GM21619 (cell line): ENCODE measurements at regions not wholly inside any gene's neighbourhood (a gene's known extent, or its start where the extent isn't known, plus 50 kb on each side); places are given as distances from the start of the nearest gene placed in this dataset.

Experiments used
- ATAC-seq: cut with Tn5 transposase; IDR thresholded peaks from one replicate; pipeline ENCODE4 v1.9.1; 2021; ENCODE audit not compliant: unreplicated experiment

- no peak for ATAC-seq
Measured at GRCh38 chr10:112871021-112871420, 79.0 kb upstream of the TCF7L2 start.

- ATAC-seq, result no peak
Measured at GRCh38 chr10:112872728-112873127, 77.3 kb upstream of the TCF7L2 start.

GRCh38 chr10:112873541-112873940, 76.5 kb upstream of the TCF7L2 start:
- ATAC-seq, result no peak

- ATAC-seq, result no peak
Measured at GRCh38 chr10:112874982-112875381, 75.1 kb upstream of the TCF7L2 start.

- peak; percentile 57 for ATAC-seq
Measured at GRCh38 chr10:112875476-112876267, 74.4 kb upstream of the TCF7L2 start.

GRCh38 chr10:112880633-112881530, 69.2 kb upstream of the TCF7L2 start:
- ATAC-seq, result no peak

- no peak for ATAC-seq
Measured at GRCh38 chr10:112883360-112884178, 66.5 kb upstream of the TCF7L2 start.

- no peak for ATAC-seq
Measured at GRCh38 chr10:112884179-112884504, 65.9 kb upstream of the TCF7L2 start.

- no peak for ATAC-seq
Measured at GRCh38 chr10:112886463-112886862, 63.6 kb upstream of the TCF7L2 start.

- ATAC-seq, result no peak
Measured at GRCh38 chr10:112887968-112888367, 62.1 kb upstream of the TCF7L2 start.

GRCh38 chr10:112895292-112895691, 54.8 kb upstream of the TCF7L2 start:
- no peak for ATAC-seq

- ATAC-seq, result no peak
Measured at GRCh38 chr10:112896273-112896672, 53.8 kb upstream of the TCF7L2 start.

- no peak for ATAC-seq
Measured at GRCh38 chr10:112896722-112897121, 53.3 kb upstream of the TCF7L2 start.

GRCh38 chr10:112898540-112899390, 51.3 kb upstream of the TCF7L2 start:
- no peak for ATAC-seq

- no peak for ATAC-seq
Measured at GRCh38 chr10:112899391-112900065, 50.5 kb upstream of the TCF7L2 start.
